A673 (cell line): ENCODE measurements at regions not wholly inside any gene's neighbourhood (a gene's known extent, or its start where the extent isn't known, plus 50 kb on each side); places are given as distances from the start of the nearest gene placed in this dataset.
A peak's percentile ranks its signal among the peaks of the same experiment; 100 is the strongest.

ENCODE experiments used
- EZH2 ChIP-seq: fragments of 200-600 bp; sonication (generic); IDR thresholded peaks from 2 replicates; pipeline ENCODE4 v1.6.1; 2017; ENCODE audit warnings: borderline replicate concordance, low read depth, mild to moderate bottlenecking, mixed read lengths, antibody characterized with exemption, low read length; ENCODE audit not compliant: poor library complexity, severe bottlenecking
- TF ChIP-seq, protein P1 (sequence below): fragments of 300-800, 200-600 bp; sonication (generic); conservative IDR thresholded peaks from 2 replicates; pipeline ENCODE4 v1.5.1; 2017; ENCODE audit warnings: low read depth, mild to moderate bottlenecking, antibody characterized with exemption, low read length, moderate library complexity, mixed read lengths

DNA sequence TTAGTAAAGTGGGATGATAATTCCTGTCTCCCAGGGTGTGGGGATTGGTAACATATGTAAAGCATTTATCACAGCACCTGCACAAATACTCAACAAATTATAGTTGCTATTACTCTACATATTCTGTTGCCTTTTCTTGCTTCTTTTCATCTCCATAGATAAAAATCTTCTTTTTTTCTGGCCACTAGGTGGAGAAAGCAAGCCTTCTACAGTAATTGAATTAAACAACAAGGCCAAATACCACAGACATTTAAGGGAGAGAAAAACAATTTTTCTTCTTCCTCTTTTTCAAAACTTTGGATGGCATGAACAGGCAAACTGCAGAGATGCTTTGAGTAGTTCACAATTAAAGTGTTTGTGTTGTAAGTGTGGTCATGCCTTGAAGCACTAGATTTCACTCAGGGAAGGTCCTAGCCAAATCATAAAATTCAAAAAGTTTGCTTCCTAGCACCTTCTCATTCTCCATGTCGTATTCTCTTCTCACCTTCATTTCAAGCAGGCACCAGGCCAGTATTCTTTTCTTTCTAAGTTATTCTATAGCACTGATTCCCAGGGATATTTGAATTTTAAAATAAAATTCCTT lies 493.4 kb upstream of the TGFBR2 start:
- TF ChIP-seq, protein P1, sequence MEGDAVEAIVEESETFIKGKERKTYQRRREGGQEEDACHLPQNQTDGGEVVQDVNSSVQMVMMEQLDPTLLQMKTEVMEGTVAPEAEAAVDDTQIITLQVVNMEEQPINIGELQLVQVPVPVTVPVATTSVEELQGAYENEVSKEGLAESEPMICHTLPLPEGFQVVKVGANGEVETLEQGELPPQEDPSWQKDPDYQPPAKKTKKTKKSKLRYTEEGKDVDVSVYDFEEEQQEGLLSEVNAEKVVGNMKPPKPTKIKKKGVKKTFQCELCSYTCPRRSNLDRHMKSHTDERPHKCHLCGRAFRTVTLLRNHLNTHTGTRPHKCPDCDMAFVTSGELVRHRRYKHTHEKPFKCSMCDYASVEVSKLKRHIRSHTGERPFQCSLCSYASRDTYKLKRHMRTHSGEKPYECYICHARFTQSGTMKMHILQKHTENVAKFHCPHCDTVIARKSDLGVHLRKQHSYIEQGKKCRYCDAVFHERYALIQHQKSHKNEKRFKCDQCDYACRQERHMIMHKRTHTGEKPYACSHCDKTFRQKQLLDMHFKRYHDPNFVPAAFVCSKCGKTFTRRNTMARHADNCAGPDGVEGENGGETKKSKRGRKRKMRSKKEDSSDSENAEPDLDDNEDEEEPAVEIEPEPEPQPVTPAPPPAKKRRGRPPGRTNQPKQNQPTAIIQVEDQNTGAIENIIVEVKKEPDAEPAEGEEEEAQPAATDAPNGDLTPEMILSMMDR, result peak; percentile 76
- no peak for TF ChIP-seq EZH2
